ENCODE measurements at regions not wholly inside any gene's neighbourhood (a gene's known extent, or its start where the extent isn't known, plus 50 kb on each side); places are given as distances from the start of the nearest gene placed in this dataset.

DNA sequence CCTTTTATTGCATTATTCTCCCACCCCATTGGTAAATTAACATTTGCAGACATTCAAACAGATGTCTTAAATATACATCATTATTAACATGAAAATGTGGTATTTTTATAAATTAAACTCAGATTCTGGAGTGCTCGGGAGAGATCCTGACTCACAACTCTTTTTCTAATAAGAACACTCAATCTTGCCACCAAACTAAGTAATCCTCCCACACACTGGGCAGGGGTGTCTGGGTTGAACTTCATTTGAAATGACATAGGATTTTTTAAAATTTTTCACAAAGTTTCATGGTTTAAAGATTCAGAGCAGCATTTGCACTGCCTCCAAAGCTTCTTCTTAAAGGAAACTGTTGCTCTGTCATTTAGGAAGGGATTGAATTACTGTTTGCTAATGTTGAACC, 754.3 kb downstream of the MECOM start:
- WGBS (ENCODE audit: insufficient coverage, insufficient read length), result no CpG with 5 or more reads among the region's 1 CpG
- H3K4me1 ChIP-seq (ENCODE audit: control insufficient read depth, insufficient read depth, low read length), result no peaks in the 10 kb centered on the region

DNA sequence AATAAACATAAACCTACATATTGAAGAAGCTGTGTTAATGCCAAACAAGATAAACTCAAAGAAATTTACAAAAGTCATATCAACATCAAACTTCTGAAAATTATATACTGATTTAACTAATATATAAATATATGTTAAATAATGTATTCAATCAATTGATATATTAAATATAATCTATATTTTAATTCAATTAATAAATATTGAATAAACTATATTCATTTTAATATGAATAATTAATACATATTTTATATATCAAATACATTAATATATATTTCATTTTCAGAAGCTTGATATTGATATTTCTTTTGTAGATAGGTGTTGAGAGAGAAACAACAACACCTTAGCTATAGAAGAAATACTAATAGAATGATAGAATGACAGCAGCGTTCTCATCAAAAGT, 768.1 kb downstream of the MECOM start:
- Histone ChIP-seq H3K27me3 (ENCODE audit: control insufficient read depth, insufficient read depth, low read length) (no peaks in the 10 kb centered on the region), H3K27ac (ENCODE audit: low read length) (no peak overlapping the region), H3K36me3 (ENCODE audit: control insufficient read depth, insufficient read depth, low read length) (no peaks in the 10 kb centered on the region), H3K9me3 (ENCODE audit: control insufficient read depth, insufficient read depth, low read length) (no peaks in the 10 kb centered on the region; the same call in 1 of the 2 replicates), H3K4me1 (ENCODE audit: control insufficient read depth, insufficient read depth, low read length) (no peaks in the 10 kb centered on the region), H3K4me3 (ENCODE audit: low read length) (no peak overlapping the region)
- DNase-seq (ENCODE audit: low read depth, low spot score), result no peak
- WGBS (ENCODE audit: insufficient coverage, insufficient read length), result no CpG with 5 or more reads among the region's 1 CpG

More for the DNA sequence above, 754.3 kb downstream of the MECOM start:
- no peaks in the 10 kb centered on the region for H3K27me3 ChIP-seq (ENCODE audit: control insufficient read depth, insufficient read depth, low read length)
- no peak overlapping the region for H3K27ac ChIP-seq (ENCODE audit: low read length)
- no peaks in the 10 kb centered on the region for H3K9me3 ChIP-seq (ENCODE audit: control insufficient read depth, insufficient read depth, low read length)
- no peak overlapping the region for H3K4me3 ChIP-seq (ENCODE audit: low read length)
- no peaks in the 10 kb centered on the region for H3K36me3 ChIP-seq (ENCODE audit: control insufficient read depth, insufficient read depth, low read length)
- DNase-seq (ENCODE audit: low read depth, low spot score), result no peak

DNA sequence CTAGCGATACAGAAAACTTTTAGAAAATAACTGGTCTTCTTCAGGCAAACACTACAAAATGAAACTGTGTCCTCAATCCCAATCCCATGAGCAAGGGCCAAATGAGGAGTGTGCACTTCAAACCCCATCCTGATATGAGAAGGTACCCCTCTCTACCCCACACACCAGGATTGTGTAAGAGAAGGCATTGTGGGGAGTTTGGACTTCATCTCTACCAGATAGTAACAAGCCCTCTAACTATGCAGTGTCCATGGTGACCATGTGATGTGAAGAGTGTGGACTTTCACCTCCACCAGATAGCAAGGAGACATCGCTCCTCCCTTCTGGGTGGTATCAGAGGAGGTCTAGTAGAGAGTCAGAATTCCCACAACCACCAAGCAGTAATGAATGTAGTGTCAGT, 769.3 kb downstream of the MECOM start:
- H3K4me3 ChIP-seq (ENCODE audit: low read length), result no peak overlapping the region
- no peaks in the 10 kb centered on the region for H3K4me1 ChIP-seq (ENCODE audit: control insufficient read depth, insufficient read depth, low read length)
- H3K27ac ChIP-seq (ENCODE audit: low read length), result no peak overlapping the region
- no peaks in the 10 kb centered on the region; the same call in 1 of the 2 replicates for H3K9me3 ChIP-seq (ENCODE audit: control insufficient read depth, insufficient read depth, low read length)
- no CpG with 5 or more reads among the region's 2 CpGs for WGBS (ENCODE audit: insufficient coverage, insufficient read length)
- H3K27me3 ChIP-seq (ENCODE audit: control insufficient read depth, insufficient read depth, low read length), result no peaks in the 10 kb centered on the region
- DNase-seq (ENCODE audit: low read depth, low spot score), result no peak
- no peaks in the 10 kb centered on the region for H3K36me3 ChIP-seq (ENCODE audit: control insufficient read depth, insufficient read depth, low read length)

DNA sequence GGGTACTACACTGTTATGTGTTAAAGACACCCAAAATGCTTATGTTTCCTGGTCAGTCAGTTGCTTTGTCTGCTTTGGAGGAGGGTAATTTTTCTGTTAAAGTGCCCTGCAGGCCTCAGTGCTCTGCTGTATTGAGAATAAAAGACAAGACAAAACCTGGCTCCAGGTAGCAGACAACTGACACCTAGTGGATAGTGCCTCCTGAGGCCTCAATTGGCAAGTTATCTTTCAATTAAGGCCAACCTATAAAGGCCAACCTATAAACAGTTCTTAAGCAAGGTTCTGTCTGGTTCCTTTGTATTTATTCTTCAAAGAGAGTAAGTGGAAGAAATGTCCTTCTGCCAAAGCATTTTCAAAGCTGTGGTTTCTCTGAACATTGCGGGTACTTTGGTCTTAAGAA, 773.8 kb downstream of the MECOM start:
- no peak for DNase-seq (ENCODE audit: low read depth, low spot score)
- WGBS (ENCODE audit: insufficient coverage, insufficient read length), result no CpG with 5 or more reads among the region's 1 CpG

DNA sequence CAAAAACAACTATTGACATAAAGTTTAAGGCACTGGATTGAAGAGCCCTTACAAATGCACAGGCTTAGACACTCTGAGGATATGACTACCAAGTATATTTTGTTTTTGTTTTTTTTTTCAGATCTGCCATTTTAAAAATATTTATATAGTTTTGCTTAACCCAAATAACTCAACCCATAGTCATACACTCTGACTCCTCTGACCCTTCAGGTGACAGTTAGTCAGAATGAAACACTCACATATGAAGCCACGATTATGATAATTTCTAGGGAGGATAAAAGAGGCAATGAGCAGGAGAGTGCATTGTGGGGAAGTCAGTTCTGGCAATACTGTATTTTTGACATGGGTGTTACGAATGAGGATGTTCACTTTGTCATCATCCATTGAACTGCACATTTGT, 774.7 kb downstream of the MECOM start:
- no peaks in the 10 kb centered on the region for H3K9me3 ChIP-seq (ENCODE audit: control insufficient read depth, insufficient read depth, low read length)
- whole genome bisulfite sequencing (ENCODE audit: insufficient coverage, insufficient read length), result no CpG with 5 or more reads among the region's 2 CpGs
- H3K4me1 ChIP-seq (ENCODE audit: control insufficient read depth, insufficient read depth, low read length), result no peaks in the 10 kb centered on the region
- H3K27ac ChIP-seq (ENCODE audit: low read length), result no peak overlapping the region
- no peak for DNase-seq (ENCODE audit: low read depth, low spot score)
- H3K27me3 ChIP-seq (ENCODE audit: control insufficient read depth, insufficient read depth, low read length), result no peaks in the 10 kb centered on the region
- H3K36me3 ChIP-seq (ENCODE audit: control insufficient read depth, insufficient read depth, low read length), result no peaks in the 10 kb centered on the region
- no peak overlapping the region for H3K4me3 ChIP-seq (ENCODE audit: low read length)

More for the DNA sequence above, 773.8 kb downstream of the MECOM start:
- Histone ChIP-seq H3K36me3 (ENCODE audit: control insufficient read depth, insufficient read depth, low read length) (no peaks in the 10 kb centered on the region), H3K9me3 (ENCODE audit: control insufficient read depth, insufficient read depth, low read length) (no peaks in the 10 kb centered on the region), H3K4me3 (ENCODE audit: low read length) (no peak overlapping the region), H3K27me3 (ENCODE audit: control insufficient read depth, insufficient read depth, low read length) (no peaks in the 10 kb centered on the region), H3K27ac (ENCODE audit: low read length) (no peak overlapping the region), H3K4me1 (ENCODE audit: control insufficient read depth, insufficient read depth, low read length) (no peaks in the 10 kb centered on the region)

DNA sequence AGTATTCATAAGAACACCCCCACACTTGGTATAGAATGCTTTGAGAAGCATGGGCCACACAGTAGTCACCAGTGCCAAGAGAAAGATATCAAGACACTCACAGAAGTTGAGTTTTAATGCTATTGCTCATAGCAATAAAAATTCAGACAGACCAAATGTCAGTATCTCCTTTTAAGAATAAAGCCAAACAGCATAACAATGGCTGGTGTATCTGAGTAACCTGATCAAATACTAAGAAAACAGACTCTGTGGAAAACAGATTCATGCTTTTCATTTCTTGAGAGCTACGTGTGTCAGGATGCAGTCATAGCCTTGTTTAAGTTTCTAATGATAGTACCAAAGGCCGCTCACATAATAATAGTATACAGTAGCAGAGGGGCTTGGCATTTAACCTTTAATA, 778.5 kb downstream of the MECOM start:
- Histone ChIP-seq H3K27me3 (ENCODE audit: control insufficient read depth, insufficient read depth, low read length) (no peaks in the 10 kb centered on the region), H3K4me3 (ENCODE audit: low read length) (no peak overlapping the region), H3K36me3 (ENCODE audit: control insufficient read depth, insufficient read depth, low read length) (no peaks in the 10 kb centered on the region), H3K27ac (ENCODE audit: low read length) (no peak overlapping the region), H3K4me1 (ENCODE audit: control insufficient read depth, insufficient read depth, low read length) (no peaks in the 10 kb centered on the region), H3K9me3 (ENCODE audit: control insufficient read depth, insufficient read depth, low read length) (no peaks in the 10 kb centered on the region)
- whole genome bisulfite sequencing (ENCODE audit: insufficient coverage, insufficient read length), result no CpG with 5 or more reads among the region's 2 CpGs
- DNase-seq (ENCODE audit: low read depth, low spot score), result no peak

DNA sequence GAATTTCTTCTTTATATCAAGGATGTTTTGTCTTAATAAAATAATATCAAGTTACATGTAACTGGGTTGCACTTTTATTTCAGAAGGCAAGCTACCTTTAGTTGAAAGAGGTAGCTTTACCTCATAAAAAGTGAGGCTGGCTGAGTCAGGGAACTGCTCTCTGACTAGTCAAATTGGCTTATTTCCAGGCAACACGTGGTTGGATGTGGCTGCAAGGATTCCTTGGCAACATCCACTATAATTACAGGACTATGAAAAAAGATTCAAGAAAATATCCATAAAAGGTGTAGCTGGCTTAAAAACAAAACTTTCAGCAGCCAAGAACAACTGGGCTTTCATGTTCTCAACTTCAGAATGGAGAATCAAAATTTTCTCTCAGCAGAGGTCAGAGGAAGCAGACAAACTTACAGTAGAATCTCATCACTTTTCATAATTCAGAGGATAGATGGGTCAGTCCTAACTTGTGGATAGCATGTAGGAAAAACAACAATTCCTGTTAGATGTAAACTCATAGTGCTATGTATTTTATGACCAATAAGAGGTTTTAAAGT, 779.1 kb downstream of the MECOM start:
- no peaks in the 10 kb centered on the region for H3K9me3 ChIP-seq (ENCODE audit: control insufficient read depth, insufficient read depth, low read length)
- no peak overlapping the region for H3K4me3 ChIP-seq (ENCODE audit: low read length)
- H3K36me3 ChIP-seq (ENCODE audit: control insufficient read depth, insufficient read depth, low read length), result no peaks in the 10 kb centered on the region
- H3K27ac ChIP-seq (ENCODE audit: low read length), result no peak overlapping the region
- WGBS (ENCODE audit: insufficient coverage, insufficient read length), result no CpG with 5 or more reads among the region's 1 CpG
- H3K27me3 ChIP-seq (ENCODE audit: control insufficient read depth, insufficient read depth, low read length), result no peaks in the 10 kb centered on the region
- DNase-seq (ENCODE audit: low read depth, low spot score), result no peak
- H3K4me1 ChIP-seq (ENCODE audit: control insufficient read depth, insufficient read depth, low read length), result no peaks in the 10 kb centered on the region

DNA sequence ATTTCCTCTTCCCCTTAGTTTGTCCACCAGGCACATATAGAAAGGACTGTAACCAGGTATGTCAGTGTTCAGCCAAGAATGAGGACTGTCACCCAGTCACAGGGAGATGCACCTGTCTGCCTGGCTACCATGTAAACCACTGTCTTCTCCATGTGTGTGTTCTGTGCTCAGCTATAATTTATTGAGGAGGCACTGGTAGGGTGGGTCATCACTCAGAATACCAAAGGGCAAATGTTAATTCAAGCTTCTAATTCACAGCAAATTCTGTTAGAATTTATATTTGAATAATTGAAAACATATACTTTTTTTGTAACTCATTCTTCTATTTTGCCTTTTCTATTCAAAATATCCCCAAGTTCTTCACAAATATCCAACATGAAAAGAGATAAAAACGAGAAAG, 780.4 kb downstream of the MECOM start:
- no peaks in the 10 kb centered on the region for H3K27me3 ChIP-seq (ENCODE audit: control insufficient read depth, insufficient read depth, low read length)
- no peaks in the 10 kb centered on the region for H3K4me1 ChIP-seq (ENCODE audit: control insufficient read depth, insufficient read depth, low read length)
- H3K4me3 ChIP-seq (ENCODE audit: low read length), result no peak overlapping the region
- no CpG with 5 or more reads among the region's 1 CpG for WGBS (ENCODE audit: insufficient coverage, insufficient read length)
- H3K9me3 ChIP-seq (ENCODE audit: control insufficient read depth, insufficient read depth, low read length), result no peaks in the 10 kb centered on the region
- no peak overlapping the region for H3K27ac ChIP-seq (ENCODE audit: low read length)
- H3K36me3 ChIP-seq (ENCODE audit: control insufficient read depth, insufficient read depth, low read length), result no peaks in the 10 kb centered on the region
- no peak for DNase-seq (ENCODE audit: low read depth, low spot score)

DNA sequence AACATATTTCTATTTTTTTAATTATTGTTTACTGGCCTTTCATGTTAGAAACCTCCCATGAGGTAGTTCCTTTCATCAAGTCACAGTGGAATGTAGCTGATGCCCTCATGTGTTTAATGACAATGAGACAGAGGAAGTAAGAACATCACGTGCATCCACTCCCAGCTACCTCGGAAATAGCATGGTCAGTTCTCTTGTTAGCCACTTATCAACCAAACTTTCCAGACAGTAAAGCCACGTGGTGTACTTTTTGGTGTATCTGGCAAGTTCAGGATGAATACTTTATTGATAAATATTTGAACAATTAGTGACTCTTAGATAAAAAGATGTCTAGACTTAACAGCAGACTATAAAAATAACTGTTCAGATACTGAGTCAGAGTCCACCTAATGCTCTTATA, 781.7 kb downstream of the MECOM start:
- Histone ChIP-seq H3K4me1 (ENCODE audit: control insufficient read depth, insufficient read depth, low read length) (no peaks in the 10 kb centered on the region), H3K27ac (ENCODE audit: low read length) (no peak overlapping the region), H3K27me3 (ENCODE audit: control insufficient read depth, insufficient read depth, low read length) (no peaks in the 10 kb centered on the region), H3K9me3 (ENCODE audit: control insufficient read depth, insufficient read depth, low read length) (no peaks in the 10 kb centered on the region), H3K4me3 (ENCODE audit: low read length) (no peak overlapping the region), H3K36me3 (ENCODE audit: control insufficient read depth, insufficient read depth, low read length) (no peaks in the 10 kb centered on the region)
- no peak for DNase-seq (ENCODE audit: low read depth, low spot score)
- WGBS (ENCODE audit: insufficient coverage, insufficient read length), result no CpG with 5 or more reads among the region's 3 CpGs

DNA sequence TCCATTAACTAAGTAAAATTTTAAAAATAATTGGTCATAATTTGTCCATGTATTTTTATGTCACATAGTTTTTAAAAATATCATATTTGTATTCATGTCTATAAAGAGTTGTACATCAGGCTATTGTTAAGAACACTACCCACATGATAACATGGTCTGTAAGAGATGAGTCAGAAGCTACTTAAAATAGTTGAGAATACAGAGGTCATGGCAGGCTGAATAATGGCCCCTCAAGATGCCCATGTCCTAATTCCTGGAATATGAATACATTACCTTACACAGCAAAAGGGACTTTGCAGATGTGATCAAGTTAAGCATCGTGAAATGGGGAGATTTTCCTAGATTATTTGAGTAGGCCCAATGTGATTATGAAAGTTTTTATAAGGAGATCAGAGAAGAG, 782.9 kb upstream of the GOLIM4 start:
- no peak for DNase-seq (ENCODE audit: low read depth, low spot score)

DNA sequence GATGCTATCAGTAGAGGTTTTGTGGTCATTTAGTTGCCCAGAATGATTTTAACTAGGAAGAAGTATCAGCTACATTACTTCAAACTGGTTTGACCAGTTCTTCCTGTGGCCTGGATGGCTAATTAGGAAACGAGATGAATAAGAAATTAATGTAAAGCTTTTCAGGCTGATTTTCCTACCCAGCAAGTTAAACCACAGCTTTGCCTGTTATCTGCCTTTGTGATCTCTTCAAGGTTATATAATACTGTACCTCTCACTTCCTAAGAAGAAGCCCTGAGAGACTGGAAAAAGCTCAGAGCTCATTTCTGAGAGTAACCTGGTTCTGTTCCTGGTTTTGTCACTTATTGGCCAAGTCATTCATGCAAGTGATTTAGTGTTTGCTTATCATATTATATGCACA, 782.2 kb upstream of the GOLIM4 start:
- DNase-seq (ENCODE audit: low read depth, low spot score), result no peak
- Histone ChIP-seq H3K4me3 (ENCODE audit: low read length) (no peak overlapping the region), H3K27ac (ENCODE audit: low read length) (no peak overlapping the region), H3K4me1 (ENCODE audit: control insufficient read depth, insufficient read depth, low read length) (no peaks in the 10 kb centered on the region), H3K36me3 (ENCODE audit: control insufficient read depth, insufficient read depth, low read length) (no peaks in the 10 kb centered on the region), H3K9me3 (ENCODE audit: control insufficient read depth, insufficient read depth, low read length) (no peaks in the 10 kb centered on the region), H3K27me3 (ENCODE audit: control insufficient read depth, insufficient read depth, low read length) (no peaks in the 10 kb centered on the region)
- no CpG with 5 or more reads among the region's 1 CpG for WGBS (ENCODE audit: insufficient coverage, insufficient read length)

More for the DNA sequence above, 782.9 kb upstream of the GOLIM4 start:
- H3K36me3 ChIP-seq (ENCODE audit: control insufficient read depth, insufficient read depth, low read length), result no peaks in the 10 kb centered on the region
- no peaks in the 10 kb centered on the region for H3K9me3 ChIP-seq (ENCODE audit: control insufficient read depth, insufficient read depth, low read length)
- no peaks in the 10 kb centered on the region for H3K27me3 ChIP-seq (ENCODE audit: control insufficient read depth, insufficient read depth, low read length)
- H3K27ac ChIP-seq (ENCODE audit: low read length), result no peak overlapping the region
- WGBS (ENCODE audit: insufficient coverage, insufficient read length), result no CpG with 5 or more reads among the region's 1 CpG
- H3K4me3 ChIP-seq (ENCODE audit: low read length), result no peak overlapping the region
- H3K4me1 ChIP-seq (ENCODE audit: control insufficient read depth, insufficient read depth, low read length), result no peaks in the 10 kb centered on the region

Measured in iPS DF 6.9 (cell line).